DMS153 treated with DMSO at 0.1 percent for 48 hours (cell line): ENCODE measurements at regions not wholly inside any gene's neighbourhood (a gene's known extent, or its start where the extent isn't known, plus 50 kb on each side); places are given as distances from the start of the nearest gene placed in this dataset.
"Not testable (repeated sequence)": the region's sequence is repeated elsewhere in the genome, so short reads cannot be mapped to it uniquely, and the experiment has no call there.

ENCODE experiments used
- DNase-seq: peaks from one replicate; lab custom pipeline; 2025; ENCODE audit not compliant: unreplicated experiment; lab: John Stamatoyannopoulos, UW

DNA sequence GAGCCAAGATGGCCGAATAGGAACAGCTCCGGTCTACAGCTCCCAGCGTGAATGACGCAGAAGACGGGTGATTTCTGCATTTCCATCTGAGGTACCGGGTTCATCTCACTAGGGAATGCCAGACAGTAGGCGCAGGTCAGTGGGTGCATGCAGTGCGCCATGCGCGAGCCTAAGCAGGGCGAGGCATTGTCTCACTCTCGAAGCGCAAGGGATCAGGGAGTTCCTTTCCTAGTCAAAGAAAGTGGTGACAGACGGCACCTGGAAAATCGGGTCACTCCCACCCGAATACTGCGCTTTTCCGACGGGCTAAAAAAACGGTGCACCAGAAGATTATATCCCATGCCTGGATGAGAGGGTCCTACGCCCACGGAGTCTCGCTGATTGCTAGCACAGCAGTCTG, 600.1 kb downstream of the PRR16 start:
- DNase-seq: not testable (repeated sequence)

DNA sequence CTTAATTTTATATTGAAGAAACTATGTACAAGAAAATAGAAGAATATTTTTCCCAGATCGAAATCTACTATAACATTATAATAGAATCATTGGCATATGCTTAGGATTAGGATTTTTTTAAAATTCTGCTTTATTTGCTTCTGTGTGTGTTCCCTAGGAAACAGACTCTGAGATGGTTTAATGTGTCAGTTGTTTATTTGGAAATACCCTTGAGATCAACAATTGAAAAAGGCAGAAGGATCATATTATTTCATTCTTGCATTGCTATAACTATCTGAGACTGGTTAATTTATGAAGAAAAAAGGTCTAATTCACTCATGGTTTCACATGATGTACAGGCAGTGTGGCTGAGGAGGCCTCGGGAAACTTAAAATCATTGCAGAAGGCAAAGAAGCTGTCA, 622.6 kb downstream of the PRR16 start:
- DNase-seq: no peak

DNA sequence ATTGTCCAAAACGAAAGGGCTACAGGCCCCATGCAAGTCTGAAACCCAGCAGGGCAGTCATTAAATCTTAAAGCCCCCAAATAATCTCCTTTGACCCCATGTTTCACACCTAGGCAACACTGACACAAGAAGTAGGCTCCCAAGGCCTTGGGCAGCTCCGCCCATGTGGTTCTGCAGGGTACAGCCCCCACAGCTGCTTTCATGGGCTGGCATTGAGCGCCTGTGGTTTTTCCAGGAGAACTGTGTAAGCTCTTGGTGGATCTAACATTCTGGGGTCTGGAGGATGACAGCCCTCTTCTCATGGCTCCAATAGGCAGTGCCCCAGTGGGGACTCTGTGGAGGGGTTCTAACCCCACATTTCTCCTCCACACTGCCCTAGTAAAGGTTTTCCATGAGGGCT, 623.5 kb downstream of the PRR16 start:
- DNase-seq: no peak

DNA sequence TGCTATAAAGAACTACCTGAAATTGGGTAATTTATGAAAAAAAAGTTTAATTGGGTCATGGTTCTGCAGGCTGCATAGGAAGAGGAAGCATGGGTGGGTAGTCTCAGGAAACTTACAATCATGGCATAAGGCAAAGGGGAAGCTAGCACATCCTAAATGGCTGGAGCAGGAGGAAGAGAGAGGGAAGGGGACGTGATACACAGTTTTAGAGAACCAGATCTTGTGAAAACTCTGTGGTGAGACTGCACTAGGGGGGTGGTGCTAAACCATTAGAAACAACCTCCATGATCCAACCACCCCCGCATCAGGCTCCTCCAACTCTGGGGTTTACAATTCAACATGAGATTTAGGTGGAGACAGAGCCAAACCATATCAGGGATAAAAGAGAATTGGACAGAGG, 624.2 kb downstream of the PRR16 start:
- DNase-seq: no peak

DNA sequence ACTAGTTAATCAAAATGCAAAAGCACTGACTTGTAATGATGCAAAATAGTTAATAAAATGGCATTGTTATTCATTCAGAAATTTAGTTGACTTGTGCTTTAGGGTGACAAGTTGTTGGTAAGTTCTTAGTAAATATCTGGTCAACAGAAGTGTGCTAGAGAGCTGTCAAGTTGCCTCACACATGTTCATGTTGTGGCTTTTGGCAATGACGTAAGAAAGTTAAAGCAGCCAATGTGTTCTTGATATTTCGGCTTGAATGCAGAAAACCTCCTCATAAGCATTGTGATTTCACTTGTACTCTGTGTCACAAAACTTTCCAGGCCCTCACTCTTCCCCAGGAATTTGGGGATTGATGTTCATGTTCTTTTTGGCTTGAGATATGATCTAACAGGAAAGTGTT, 626.7 kb downstream of the PRR16 start:
- no peak for DNase-seq

DNA sequence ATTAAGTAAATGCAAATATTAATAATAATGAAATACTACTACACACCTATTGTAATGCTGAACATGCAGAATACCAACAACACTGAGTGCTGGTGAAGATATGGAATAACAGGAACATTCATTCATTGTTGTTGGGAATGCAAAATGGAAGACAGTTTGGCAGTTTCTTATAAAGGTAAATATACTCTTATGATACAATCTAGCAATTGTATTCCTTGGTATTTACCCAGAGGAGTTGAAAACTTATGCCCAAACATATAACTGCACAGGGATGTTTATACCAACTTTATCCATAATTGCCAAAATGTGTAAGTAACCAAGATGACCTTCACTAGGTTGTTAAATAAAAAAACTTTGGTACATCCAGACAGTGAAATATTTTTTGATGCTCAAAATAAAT, 636.8 kb downstream of the PRR16 start:
- DNase-seq: no peak

DNA sequence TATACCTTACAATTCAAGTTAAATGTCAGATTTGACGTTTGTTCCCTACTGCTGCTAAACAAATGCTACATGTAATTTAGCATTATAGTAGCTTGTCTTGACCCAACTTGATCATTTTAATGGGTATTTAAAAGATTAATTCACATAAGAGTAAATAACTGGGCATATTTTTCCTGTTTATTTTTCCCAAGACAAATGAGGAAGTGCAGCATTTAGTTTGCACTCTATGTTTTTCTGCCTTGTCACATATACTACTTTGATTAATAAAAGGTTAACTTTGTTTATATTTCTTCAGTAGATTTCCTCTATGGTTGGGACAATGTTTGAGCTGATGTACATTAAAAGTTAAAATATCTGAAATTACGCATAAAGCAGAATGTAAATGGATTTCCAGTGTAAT, 641.8 kb downstream of the PRR16 start:
- DNase-seq: no peak

DNA sequence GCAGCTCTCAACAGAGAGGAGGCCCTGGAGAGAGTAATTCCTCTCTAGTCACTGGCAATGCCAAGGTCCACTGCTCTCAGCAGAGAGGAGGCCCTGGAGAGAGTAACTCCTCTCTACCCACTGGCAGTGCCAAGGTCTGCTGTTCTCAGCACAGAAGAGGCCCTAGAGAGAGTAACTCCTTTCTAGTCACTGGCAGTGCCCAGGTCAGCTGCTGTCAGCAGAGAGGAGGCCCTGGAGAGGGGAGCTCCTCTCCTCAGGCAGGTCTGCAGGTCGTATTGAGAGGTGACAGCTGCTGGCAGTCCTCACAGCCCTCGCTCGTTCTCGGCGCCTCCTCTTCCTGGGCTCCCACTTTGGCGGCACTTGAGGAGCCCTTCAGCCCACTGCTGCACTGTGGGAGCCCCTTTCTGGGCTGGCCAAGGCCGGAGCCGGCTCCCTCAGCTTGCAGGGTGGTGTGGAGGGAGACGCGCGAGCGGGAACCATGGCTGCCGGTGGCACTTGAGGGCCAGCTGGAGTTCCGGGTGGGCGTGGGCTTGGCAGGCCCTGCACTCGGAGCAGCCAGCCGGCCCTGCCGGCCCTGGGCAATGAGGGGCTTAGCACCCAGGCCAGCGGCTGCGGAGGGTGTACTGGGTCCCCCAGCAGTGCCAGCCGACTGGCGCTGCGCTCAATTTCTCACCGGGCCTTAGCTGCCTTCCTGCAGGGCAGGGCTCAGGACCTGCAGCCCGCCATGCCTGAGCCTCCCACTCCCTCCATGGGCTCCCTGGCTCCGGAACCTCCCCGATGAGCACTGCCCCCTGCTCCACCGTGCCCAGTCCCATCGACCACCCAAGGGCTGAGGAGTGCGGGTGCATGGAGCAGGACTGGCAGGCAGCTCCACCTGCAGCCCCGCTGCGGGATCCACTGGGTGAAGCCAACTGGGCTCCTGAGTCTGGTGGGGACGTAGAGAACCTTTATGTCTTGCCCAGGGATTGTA, 642.9 kb downstream of the PRR16 start:
- DNase-seq: not testable (repeated sequence)

DNA sequence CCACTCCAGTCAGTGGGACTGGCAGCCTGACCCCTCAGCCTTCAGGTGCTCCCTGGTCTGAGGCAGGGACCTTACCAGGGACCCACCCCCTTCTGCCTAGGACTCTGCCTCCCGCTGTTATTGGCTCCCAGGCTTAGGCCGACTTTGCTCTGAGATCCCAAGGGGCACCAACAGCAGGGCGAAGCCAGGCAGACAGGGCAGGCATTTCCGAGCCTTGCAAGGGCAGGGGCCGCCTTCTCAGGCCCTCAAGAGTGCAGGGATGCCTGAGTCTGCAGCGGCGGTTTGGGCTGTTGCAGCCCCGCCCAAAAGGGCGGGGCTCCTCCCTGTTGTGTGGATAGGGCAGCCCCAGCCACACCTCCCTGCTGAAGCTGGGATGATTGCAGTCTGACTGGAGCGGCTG, 644.6 kb downstream of the PRR16 start:
- DNase-seq: no peak

DNA sequence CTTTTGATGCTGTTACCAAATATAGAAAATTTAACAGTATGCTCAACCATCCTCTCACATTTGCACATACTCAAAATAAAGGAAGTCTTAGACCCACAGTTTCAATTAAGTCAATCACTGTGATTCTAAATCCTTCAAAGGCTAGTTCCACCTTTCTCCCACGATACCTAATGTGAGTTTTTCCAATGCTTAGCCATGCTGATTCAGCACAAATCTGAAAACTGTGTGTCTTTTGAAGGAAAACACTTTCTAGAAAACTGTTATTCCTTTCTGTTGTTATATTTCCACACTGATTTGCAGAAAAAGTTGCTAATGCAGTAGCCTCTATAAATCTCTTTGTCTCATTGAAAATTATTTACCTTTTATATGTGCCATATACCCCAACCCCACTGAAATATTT, 645.7 kb downstream of the PRR16 start:
- DNase-seq: no peak

DNA sequence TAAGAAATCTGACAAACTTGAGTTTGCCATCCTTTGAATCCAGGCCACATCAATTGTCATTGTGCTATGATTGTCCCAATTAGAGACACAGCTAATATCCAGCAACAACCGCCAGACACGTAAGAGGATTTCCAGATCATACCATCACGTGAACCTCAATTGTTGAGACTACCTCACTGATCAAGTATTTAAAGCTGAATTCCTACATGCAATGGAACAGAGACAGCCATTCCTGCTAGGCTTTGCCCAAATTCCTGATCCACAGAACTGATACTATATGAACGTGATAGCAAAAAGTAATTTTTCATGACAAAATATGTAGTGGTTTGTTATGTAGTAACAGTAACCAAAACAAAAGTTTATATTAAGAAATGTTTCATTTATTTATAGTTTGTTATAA, 657.7 kb downstream of the PRR16 start:
- DNase-seq: no peak

DNA sequence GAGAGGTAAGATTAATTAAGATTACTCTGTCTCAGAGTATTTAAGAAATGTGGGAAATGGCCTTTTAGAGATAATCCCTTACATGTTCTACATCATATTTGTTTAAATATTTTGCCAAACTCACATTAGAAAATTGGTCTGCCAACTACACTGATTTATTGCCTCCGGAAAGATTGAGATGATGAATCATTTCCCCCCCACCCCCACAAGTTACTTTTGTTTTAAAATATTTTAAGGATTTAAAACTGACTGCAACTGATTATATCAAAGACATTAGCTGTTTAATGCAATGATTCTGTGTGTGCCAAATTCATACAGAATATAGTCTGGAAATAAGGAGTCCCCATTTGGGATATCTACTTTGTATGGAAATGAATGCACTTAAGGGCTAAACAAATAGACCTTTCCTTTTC, 674.4 kb downstream of the PRR16 start:
- no peak for DNase-seq

DNA sequence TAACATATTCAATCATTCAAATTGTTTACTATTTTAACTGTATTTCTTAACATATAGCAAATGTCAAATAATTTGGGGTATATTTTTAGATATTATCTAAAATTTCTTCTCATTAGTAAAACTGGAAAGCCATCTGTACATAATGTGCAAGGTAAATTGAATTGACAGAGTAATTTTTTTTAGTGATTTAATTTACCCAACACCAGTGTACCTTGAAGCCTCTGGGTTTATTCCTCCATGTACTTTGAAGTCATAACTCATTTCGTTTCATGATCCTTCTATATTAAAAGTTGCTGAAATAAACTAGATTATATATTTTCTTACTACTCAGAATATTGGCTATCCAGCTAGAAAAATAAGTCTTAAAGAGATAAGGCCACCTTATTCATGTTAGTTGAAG, 674.9 kb downstream of the PRR16 start:
- DNase-seq: no peak

DNA sequence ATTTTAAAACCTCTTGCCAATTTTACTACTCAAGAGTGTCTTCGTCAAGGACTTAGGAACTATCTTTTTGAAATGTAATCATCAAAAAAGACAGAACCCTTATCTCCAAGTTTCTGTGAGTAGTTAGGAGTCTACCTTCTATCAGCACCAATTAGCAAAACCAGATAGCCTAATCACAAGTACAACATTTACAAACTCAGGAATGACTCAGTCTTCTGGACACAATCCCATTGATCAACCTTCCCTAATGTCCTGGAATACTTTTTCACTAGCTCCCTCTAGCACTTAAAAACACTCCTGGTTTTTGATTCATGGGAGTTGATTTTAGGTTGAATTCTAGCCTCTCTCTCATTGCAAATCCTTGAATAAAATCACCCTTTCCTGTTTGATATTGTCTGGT, 680.7 kb downstream of the PRR16 start:
- no peak for DNase-seq

DNA sequence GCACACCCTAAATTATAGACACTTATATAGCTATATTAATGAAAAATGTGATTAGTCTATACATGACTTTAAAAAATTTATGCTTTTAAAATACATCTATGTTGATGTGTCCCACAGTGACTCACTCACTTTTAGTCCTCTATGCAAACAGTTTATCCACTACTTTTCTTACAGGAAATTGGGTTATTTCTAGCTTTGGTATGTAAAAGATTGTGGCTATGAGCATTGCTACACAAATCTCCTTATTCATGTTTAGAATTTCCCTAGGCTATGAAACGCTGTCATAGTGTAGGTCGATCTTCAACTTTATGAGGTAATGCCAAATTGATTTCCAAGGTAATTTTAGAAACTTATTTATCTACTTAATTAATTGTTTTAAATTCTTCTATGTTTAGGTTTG, 687.4 kb downstream of the PRR16 start:
- no peak for DNase-seq

DNA sequence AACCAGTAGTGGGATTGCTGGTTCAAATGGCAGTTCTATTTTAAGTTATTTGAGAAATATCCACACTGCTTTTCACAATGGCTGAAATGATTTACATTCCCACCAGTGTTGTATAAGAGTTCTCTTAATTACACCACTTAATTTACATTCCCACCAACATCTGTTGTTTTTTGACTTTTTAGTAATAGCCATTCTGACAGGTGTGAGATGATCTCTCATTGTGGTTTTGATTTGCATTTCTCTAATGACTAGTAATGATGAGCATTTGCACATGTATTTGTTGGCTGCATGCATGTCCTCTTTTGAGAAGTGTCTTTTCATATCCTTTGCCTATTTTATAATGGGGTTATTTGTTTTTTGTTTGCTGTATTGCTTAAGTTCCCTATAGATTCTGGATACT, 688.3 kb downstream of the PRR16 start:
- no peak for DNase-seq

DNA sequence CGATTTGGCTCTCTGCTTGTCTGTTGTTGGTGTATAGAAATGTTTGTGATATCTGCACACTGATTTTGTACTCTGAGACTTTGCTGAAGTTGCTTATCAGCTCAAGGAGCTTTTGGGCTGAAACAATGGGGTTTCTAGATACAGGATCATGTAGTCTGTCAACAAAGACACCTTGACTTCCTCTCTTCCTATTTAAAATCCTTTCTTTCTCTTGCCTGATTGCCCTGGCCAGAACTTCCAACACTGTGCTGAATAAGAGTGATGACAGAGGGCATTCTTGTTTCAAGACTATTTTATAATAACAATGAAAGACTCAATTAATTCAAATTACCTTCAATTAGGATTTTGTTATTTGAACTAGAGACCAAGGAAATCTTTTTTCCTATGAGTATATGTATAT, 692.5 kb downstream of the PRR16 start:
- no peak for DNase-seq

DNA sequence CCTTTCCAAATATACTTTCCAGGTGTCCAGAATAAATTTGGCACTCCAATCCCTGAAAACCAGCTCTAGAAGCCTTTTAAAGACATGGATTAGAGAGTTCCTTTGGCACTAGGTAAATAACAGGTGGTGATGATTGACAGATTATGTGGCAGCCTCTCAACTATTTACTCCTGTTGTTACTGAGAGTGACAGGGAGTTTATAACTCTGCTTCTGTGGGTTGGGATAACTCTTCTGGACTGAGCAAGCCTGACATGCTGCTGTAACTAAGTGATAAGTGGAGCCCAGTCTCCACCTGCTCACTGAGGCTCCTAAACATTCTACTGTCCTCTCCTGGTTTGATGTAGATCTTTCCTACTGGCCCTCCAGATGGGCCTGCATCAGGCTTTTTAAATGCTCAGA, 693.2 kb upstream of the FTMT start:
- DNase-seq: no peak

DNA sequence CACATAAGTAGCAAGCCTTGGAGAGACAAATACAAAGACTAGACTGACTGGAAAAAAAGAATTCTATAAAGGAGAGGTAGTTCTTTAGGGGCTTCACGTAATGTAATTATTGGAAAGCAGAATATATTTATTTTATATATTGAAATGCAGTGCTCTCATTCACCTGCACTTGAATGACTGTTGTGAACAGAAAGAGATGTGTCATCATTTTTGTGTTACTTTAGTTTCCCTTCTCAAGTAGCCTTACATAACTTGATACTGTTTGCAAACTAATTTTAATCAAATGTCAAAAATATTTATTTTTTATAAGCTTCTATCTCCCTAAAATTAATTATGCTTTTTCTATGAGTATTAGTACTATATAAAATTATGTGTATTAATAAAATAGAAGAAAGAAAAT, 691.1 kb upstream of the FTMT start:
- no peak for DNase-seq

DNA sequence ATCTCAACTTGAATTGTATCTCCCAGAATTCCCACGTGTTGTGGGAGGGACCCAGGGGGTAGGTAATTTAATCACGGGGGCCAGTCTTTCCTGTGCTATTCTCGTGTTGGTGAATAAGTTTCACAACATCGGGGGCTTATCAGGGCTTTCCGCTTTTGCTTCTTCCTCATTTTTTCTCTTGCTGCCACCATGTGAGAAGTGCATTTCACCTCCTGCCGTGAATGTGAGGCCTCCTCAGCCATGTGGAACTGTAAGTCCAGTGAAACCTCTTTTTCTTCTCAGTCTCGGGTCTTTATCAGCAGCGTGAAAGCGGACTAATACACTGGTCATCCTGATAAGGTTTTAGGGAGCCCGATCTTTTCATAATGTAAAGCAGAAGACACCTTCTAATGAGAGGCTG, 687.0 kb upstream of the FTMT start:
- no peak for DNase-seq

DNA sequence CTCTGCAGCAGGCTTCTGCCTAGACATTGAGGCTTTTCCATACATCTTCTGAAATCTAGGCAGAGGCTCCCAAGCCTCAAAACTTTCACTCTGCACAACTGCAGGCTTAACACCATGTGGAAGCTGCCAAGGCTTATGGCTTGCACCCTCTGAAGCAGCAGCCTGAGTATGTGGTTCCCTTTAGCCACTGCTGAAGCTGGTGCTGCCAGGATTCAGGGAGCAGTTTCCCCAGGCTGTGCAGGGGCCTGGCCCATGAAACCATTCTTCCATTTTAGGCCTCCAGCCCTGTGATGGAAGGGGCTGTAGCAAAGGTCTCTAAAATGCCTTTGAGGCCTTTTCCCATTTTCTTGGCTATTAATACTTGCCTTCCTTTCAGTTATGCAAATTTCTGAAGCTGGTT, 680.3 kb upstream of the FTMT start:
- no peak for DNase-seq

DNA sequence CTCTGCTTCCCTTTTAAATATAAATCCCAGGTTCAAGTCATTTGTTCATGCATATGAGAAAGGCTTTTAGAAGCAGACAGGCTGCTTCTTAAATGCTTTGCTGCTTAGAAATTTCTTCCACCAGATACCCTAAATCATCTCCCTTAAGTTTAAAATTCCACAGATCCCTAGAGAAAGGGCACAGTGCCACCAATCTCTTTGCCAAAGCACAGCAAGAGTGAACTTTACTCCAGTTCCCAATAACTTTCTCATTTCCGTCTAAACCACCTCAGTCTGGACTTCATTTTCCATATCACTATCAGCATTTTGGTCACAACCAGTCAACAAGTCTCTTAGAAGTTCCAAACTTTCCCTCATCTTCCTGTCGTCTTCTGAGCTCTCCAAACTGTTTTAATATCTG, 679.8 kb upstream of the FTMT start:
- DNase-seq: no peak

DNA sequence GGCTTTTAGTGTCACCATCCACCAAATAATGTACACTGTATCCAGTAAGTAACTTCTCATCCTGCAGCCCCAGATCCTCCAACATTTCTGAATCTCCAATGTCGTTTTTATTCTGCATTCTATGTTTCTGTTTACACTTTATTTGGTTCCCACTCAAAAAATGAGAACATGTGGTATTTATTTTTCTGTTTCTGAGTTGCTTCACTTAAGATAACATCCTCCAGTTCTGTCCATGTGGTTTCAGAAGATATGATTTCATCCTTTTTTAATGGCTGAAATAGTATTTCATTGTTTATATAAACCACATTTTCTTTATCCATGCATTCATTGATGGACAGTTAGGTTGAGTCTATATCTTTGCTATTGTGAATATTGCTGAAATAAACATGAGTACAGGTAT, 677.3 kb upstream of the FTMT start:
- DNase-seq: no peak
